Fibroblast of the aortic adventitia (primary cell): ENCODE measurements at regions not wholly inside any gene's neighbourhood (a gene's known extent, or its start where the extent isn't known, plus 50 kb on each side); places are given as distances from the start of the nearest gene placed in this dataset.

Experiments used
- DNase-seq: peaks from one replicate; pipeline ENCODE4 v3.0.0-alpha.2; 2010; ENCODE audit warnings: low read depth
- H3K4me3 ChIP-seq: 2 replicates; pipeline ENCODE4 v1.5.1; 2011; ENCODE audit warnings: low read depth, mild to moderate bottlenecking, control low read depth, low read length, moderate library complexity
- CTCF ChIP-seq: IDR thresholded peaks from 2 replicates; pipeline ENCODE4 v1.5.1; 2011; ENCODE audit warnings: mild to moderate bottlenecking, low read length, control low read depth, inconsistent platforms; ENCODE audit not compliant: insufficient read depth

- no peak for DNase-seq
- TF ChIP-seq CTCF = no peak
- no peak overlapping the region for H3K4me3 ChIP-seq
These were observed 384.2 kb downstream of the SLITRK1 start for GRCh38 chr13:83498045-83498444.

GRCh38 chr13:83496501-83496900, 385.8 kb downstream of the SLITRK1 start:
- no peak for DNase-seq
- no peak overlapping the region for H3K4me3 ChIP-seq
- no peak for TF ChIP-seq CTCF

GRCh38 chr13:83485101-83485500, 397.2 kb downstream of the SLITRK1 start:
- DNase-seq = no peak
- H3K4me3 ChIP-seq = no peak overlapping the region
- TF ChIP-seq CTCF = no peak

- DNase-seq = no peak
- no peak overlapping the region for H3K4me3 ChIP-seq
- no peak for TF ChIP-seq CTCF
These were observed 411.3 kb downstream of the SLITRK1 start for GRCh38 chr13:83471011-83471410.

GRCh38 chr13:83470133-83470797, 412.0 kb downstream of the SLITRK1 start:
- H3K4me3 ChIP-seq = no peak overlapping the region
- no peak for TF ChIP-seq CTCF
- no peak for DNase-seq

- no peak overlapping the region for H3K4me3 ChIP-seq
- DNase-seq = no peak
- TF ChIP-seq CTCF = no peak
These were observed 428.6 kb downstream of the SLITRK1 start for GRCh38 chr13:83453723-83454122.

- TF ChIP-seq CTCF = no peak
- DNase-seq = no peak
- no peak overlapping the region for H3K4me3 ChIP-seq
These were observed 429.0 kb downstream of the SLITRK1 start for GRCh38 chr13:83453300-83453699.
